Osteocyte (in vitro differentiated cells): ENCODE measurements at regions not wholly inside any gene's neighbourhood (a gene's known extent, or its start where the extent isn't known, plus 50 kb on each side); places are given as distances from the start of the nearest gene placed in this dataset.

Source experiments
- DNase-seq: peaks from one replicate; pipeline ENCODE4 v3.0.0; 2021; ENCODE audit warnings: mixed read lengths; ENCODE audit not compliant: unreplicated experiment; ENCODE audit errors: extremely low spot score
- H3K27ac Mint-ChIP-seq: one replicate; pipeline ENCODE4 v1.8.0; 2021; ENCODE audit warnings: mild to moderate bottlenecking, mixed read lengths; ENCODE audit not compliant: unreplicated experiment
- H3K27me3 Mint-ChIP-seq: one replicate; pipeline ENCODE4 v1.8.0; 2021; ENCODE audit warnings: mixed read lengths; ENCODE audit not compliant: unreplicated experiment
- H3K36me3 Mint-ChIP-seq: one replicate; pipeline ENCODE4 v1.8.0; 2021; ENCODE audit warnings: mixed read lengths; ENCODE audit not compliant: unreplicated experiment
- H3K4me1 Mint-ChIP-seq: one replicate; pipeline ENCODE4 v1.8.0; 2021; ENCODE audit warnings: mixed read lengths; ENCODE audit not compliant: unreplicated experiment
- H3K4me3 Mint-ChIP-seq: one replicate; pipeline ENCODE4 v1.8.0; 2021; ENCODE audit warnings: mild to moderate bottlenecking, moderate library complexity, mixed read lengths; ENCODE audit not compliant: unreplicated experiment
- H3K9me3 Mint-ChIP-seq: one replicate; pipeline ENCODE4 v1.8.0; 2021; ENCODE audit warnings: mixed read lengths; ENCODE audit not compliant: unreplicated experiment
- CTCF ChIP-seq: fragments of 200-600 bp; sonication (generic); IDR thresholded peaks from 2 replicates; pipeline ENCODE4 v1.5.0; 2021; ENCODE audit warnings: antibody characterized with exemption, mild to moderate bottlenecking, moderate library complexity

GRCh38 chr3:176850498-176850897, 346.8 kb downstream of the TBL1XR1 start:
- H3K27ac Mint-ChIP-seq, result no peak overlapping the region
- peaks cover 33% of the 10 kb centered on the region for H3K27me3 Mint-ChIP-seq
- H3K36me3 Mint-ChIP-seq, result no peaks in the 10 kb centered on the region
- no peak overlapping the region for H3K4me3 Mint-ChIP-seq
- no peaks in the 10 kb centered on the region for H3K9me3 Mint-ChIP-seq
- TF ChIP-seq CTCF, result no peak
- no peak for DNase-seq
- no peaks in the 10 kb centered on the region for H3K4me1 Mint-ChIP-seq

GRCh38 chr3:176848431-176849214, 348.7 kb downstream of the TBL1XR1 start:
- no peak overlapping the region for H3K27ac Mint-ChIP-seq
- TF ChIP-seq CTCF, result no peak
- H3K4me1 Mint-ChIP-seq, result no peaks in the 10 kb centered on the region
- no peak for DNase-seq
- no peaks in the 10 kb centered on the region for H3K36me3 Mint-ChIP-seq
- H3K9me3 Mint-ChIP-seq, result no peaks in the 10 kb centered on the region
- H3K4me3 Mint-ChIP-seq, result no peak overlapping the region
- H3K27me3 Mint-ChIP-seq, result peaks cover 18% of the 10 kb centered on the region

GRCh38 chr3:176842914-176843313, 354.4 kb downstream of the TBL1XR1 start:
- Mint-ChIP-seq H3K27me3 (peaks cover 14% of the 10 kb centered on the region), H3K4me1 (peaks cover 12% of the 10 kb centered on the region), H3K27ac (no peak overlapping the region), H3K36me3 (no peaks in the 10 kb centered on the region), H3K4me3 (no peak overlapping the region), H3K9me3 (no peaks in the 10 kb centered on the region)
- TF ChIP-seq CTCF, result no peak
- no peak for DNase-seq

GRCh38 chr3:176840641-176841286, 356.5 kb downstream of the TBL1XR1 start:
- no peak for DNase-seq
- Mint-ChIP-seq H3K27me3 (peaks cover 12% of the 10 kb centered on the region), H3K4me1 (peaks cover 12% of the 10 kb centered on the region), H3K27ac (no peak overlapping the region), H3K9me3 (no peaks in the 10 kb centered on the region), H3K36me3 (no peaks in the 10 kb centered on the region), H3K4me3 (no peak overlapping the region)
- TF ChIP-seq CTCF, result no peak

GRCh38 chr3:176839901-176840300, 357.4 kb downstream of the TBL1XR1 start:
- Mint-ChIP-seq H3K36me3 (no peaks in the 10 kb centered on the region), H3K27ac (no peak overlapping the region), H3K4me3 (no peak overlapping the region), H3K4me1 (peaks cover 12% of the 10 kb centered on the region), H3K27me3 (peaks cover 16% of the 10 kb centered on the region), H3K9me3 (no peaks in the 10 kb centered on the region)
- no peak for DNase-seq
- no peak for TF ChIP-seq CTCF
